ENCODE measurements at regions not wholly inside any gene's neighbourhood (a gene's known extent, or its start where the extent isn't known, plus 50 kb on each side); places are given as distances from the start of the nearest gene placed in this dataset.

DNA sequence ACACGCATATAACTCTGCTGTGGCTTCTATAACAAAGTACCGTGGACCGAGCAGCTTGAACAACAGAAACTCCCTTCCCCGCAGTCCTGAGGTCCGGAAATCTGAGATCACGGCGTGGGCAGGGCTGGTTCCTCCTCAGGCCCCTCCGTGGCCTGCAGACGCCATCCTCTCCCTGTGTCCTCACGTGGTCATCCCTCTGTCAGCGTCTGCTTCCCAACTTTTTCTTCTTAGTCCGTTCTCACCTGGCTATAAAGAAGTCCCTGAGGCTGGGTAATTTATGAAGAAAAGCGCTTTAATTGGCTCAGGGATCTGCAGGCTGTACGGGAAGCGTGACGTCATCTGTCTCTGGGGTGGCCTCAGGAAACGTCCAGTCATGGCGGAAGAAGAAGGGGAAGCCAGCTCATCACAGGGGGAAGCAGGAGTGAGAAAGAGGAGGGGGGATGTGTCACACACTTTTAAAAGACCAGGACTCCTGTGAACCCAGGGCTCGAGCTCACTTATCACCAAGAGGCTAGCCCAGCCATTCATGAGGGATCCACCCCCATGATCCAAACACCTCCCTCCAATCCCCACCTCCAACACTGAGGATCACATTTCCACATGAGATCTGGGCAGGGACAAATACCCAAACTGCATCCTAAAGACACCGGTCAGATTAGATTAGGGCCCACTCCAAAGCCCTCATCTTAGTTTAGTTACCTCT lies 91.2 kb upstream of the INSIG1 start:
- Histone ChIP-seq H3K9me3 (ENCODE audit: low read depth) (no peaks in the 10 kb centered on the region), H2AFZ (no peak overlapping the region), H4K20me1 (ENCODE audit: insufficient read depth, poor library complexity, severe bottlenecking) (no peaks in the 10 kb centered on the region), H3K9me2 (replicated peaks; ENCODE audit: insufficient read depth) (no peaks in the 10 kb centered on the region), H3K4me2 (no peak overlapping the region), H3K36me3 (replicated peaks; ENCODE audit: insufficient read depth, low read depth) (no peaks in the 10 kb centered on the region), H3K27ac (no peak overlapping the region), H3K4me1 (ENCODE audit: insufficient read depth) (no peaks in the 10 kb centered on the region), H3K4me3 (no peak overlapping the region), H3K79me2 (no peaks in the 10 kb centered on the region), H3K27me3 (no peaks in the 10 kb centered on the region)
- WGBS (ENCODE audit: low lambda C conversion rate, missing lambda C conversion rate): 83% methylated on average over 20 of the region's 20 CpGs
- no peak for DNase-seq (ENCODE audit: low spot score)
- TF ChIP-seq EZH2 (IDR thresholded peaks at IDR 0.05; ENCODE audit: borderline replicate concordance) (no peak), EZH2phosphoT487 (IDR thresholded peaks at IDR 0.05; ENCODE audit: low read depth, severe bottlenecking, unreplicated experiment) (no peak)
- TF ChIP-seq, protein P1, sequence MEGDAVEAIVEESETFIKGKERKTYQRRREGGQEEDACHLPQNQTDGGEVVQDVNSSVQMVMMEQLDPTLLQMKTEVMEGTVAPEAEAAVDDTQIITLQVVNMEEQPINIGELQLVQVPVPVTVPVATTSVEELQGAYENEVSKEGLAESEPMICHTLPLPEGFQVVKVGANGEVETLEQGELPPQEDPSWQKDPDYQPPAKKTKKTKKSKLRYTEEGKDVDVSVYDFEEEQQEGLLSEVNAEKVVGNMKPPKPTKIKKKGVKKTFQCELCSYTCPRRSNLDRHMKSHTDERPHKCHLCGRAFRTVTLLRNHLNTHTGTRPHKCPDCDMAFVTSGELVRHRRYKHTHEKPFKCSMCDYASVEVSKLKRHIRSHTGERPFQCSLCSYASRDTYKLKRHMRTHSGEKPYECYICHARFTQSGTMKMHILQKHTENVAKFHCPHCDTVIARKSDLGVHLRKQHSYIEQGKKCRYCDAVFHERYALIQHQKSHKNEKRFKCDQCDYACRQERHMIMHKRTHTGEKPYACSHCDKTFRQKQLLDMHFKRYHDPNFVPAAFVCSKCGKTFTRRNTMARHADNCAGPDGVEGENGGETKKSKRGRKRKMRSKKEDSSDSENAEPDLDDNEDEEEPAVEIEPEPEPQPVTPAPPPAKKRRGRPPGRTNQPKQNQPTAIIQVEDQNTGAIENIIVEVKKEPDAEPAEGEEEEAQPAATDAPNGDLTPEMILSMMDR (IDR thresholded peaks at IDR 0.05; ENCODE audit: poor library complexity): no peak

- Histone ChIP-seq H3K27ac (no peak overlapping the region), H3K4me2 (no peak overlapping the region), H3K9me2 (replicated peaks; ENCODE audit: insufficient read depth) (no peaks in the 10 kb centered on the region), H3K36me3 (replicated peaks; ENCODE audit: insufficient read depth, low read depth) (no peaks in the 10 kb centered on the region), H2AFZ (no peak overlapping the region), H3K27me3 (no peaks in the 10 kb centered on the region), H3K9me3 (ENCODE audit: low read depth) (no peaks in the 10 kb centered on the region), H3K4me3 (no peak overlapping the region), H3K4me1 (ENCODE audit: insufficient read depth) (no peaks in the 10 kb centered on the region), H4K20me1 (ENCODE audit: insufficient read depth, poor library complexity, severe bottlenecking) (no peaks in the 10 kb centered on the region), H3K79me2 (no peaks in the 10 kb centered on the region)
- 84% methylated on average over 11 of the region's 13 CpGs for WGBS (ENCODE audit: low lambda C conversion rate, missing lambda C conversion rate)
- no peak for DNase-seq (ENCODE audit: low spot score)
- no peak for TF ChIP-seq EZH2phosphoT487 (IDR thresholded peaks at IDR 0.05; ENCODE audit: low read depth, severe bottlenecking, unreplicated experiment)
- TF ChIP-seq EZH2 (IDR thresholded peaks at IDR 0.05; ENCODE audit: borderline replicate concordance): no peak
- TF ChIP-seq, protein P1 (IDR thresholded peaks at IDR 0.05; ENCODE audit: poor library complexity): no peak
Observed at GRCh38 chr7:155207326-155208002, 90.2 kb upstream of the INSIG1 start.

DNA sequence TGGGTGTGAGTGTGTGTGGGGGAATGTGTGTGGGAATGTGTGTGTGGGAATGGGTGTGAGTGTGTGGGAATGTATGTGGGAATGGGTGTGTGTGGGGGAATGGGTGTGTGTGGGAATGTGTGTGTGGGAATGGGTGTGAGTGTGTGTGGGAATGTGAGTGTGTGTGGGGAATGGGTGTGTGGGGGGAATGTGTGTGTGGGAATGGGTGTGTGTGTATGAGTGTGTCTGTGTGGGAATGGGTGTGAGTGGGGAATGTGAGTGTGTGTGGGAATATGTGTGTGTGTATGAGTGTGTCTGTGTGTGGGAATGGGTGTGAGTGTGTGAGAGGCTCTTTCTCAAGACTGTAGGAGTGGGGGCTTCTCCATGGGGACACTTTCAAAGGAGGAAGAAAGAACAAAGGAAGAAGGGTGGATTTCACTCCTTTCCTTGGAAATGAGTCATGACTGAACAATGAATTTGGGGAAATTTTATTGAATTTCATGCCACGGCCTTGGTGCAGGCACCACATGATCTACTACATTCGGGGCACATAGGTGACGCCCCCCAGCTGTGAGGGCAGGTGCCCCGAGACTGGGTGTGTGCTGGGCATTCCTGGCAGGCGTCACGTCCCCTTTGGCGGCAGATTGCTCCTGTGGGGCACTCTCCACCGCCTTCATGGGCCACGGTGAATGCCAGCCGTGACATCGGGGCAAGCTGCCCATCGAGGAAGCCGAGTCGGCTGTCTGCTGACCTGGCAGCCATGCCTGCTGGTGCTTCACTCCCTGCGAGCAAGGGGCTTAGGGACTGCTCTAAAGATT lies 88.8 kb upstream of the INSIG1 start:
- no peak overlapping the region for H2AFZ ChIP-seq
- H3K27ac ChIP-seq: no peak overlapping the region
- 88% methylated on average over 15 of the region's 15 CpGs for WGBS (ENCODE audit: low lambda C conversion rate, missing lambda C conversion rate)

More for the DNA sequence above, 88.8 kb upstream of the INSIG1 start:
- Histone ChIP-seq H4K20me1 (ENCODE audit: insufficient read depth, poor library complexity, severe bottlenecking) (no peaks in the 10 kb centered on the region), H3K36me3 (replicated peaks; ENCODE audit: insufficient read depth, low read depth) (no peaks in the 10 kb centered on the region), H3K9me2 (replicated peaks; ENCODE audit: insufficient read depth) (no peaks in the 10 kb centered on the region), H3K4me1 (ENCODE audit: insufficient read depth) (peaks cover 2% of the 10 kb centered on the region), H3K4me2 (no peak overlapping the region), H3K79me2 (no peaks in the 10 kb centered on the region), H3K4me3 (no peak overlapping the region), H3K9me3 (ENCODE audit: low read depth) (no peaks in the 10 kb centered on the region), H3K27me3 (no peaks in the 10 kb centered on the region)
- no peak for DNase-seq (ENCODE audit: low spot score)
- TF ChIP-seq EZH2 (IDR thresholded peaks at IDR 0.05; ENCODE audit: borderline replicate concordance) (no peak), EZH2phosphoT487 (IDR thresholded peaks at IDR 0.05; ENCODE audit: low read depth, severe bottlenecking, unreplicated experiment) (no peak)
- TF ChIP-seq, protein P1 (IDR thresholded peaks at IDR 0.05; ENCODE audit: poor library complexity): no peak

Data from hepatocyte (in vitro differentiated cells).